Liver (tissue), 8 donors: ENCODE measurements at regions not wholly inside any gene's neighbourhood (a gene's known extent, or its start where the extent isn't known, plus 50 kb on each side); places are given as distances from the start of the nearest gene placed in this dataset.

Experiments used
- DNase-seq: peaks from one replicate; pipeline ENCODE4 v3.0.0-alpha.2; 2017; ENCODE audit warnings: low spot score
- H3K27ac ChIP-seq, 2 donors: one replicate each; pipeline ENCODE4 v1.7.0; 2013; ENCODE audit warnings: inconsistent platforms in 2 of 2, low read length in 2 of 2, control low read depth in 1 of 2, low read depth in 1 of 2, mild to moderate bottlenecking in 1 of 2
- H3K27me3 ChIP-seq, 4 donors: one replicate each; pipeline versions ENCODE4 v1.6.1 to v1.7.0; 2013; ENCODE audit warnings: low read length in 3 of 4, inconsistent platforms in 1 of 4, mild to moderate bottlenecking in 1 of 4, moderate library complexity in 1 of 4; ENCODE audit not compliant: control insufficient read depth in 4 of 4, insufficient read depth in 4 of 4
- H3K36me3 ChIP-seq, 4 donors: one replicate each; pipeline versions ENCODE4 v1.6.1 to v1.7.0; 2013; ENCODE audit warnings: low read length in 3 of 4, mild to moderate bottlenecking in 3 of 4, low read depth in 1 of 4, moderate library complexity in 1 of 4; ENCODE audit not compliant: control insufficient read depth in 4 of 4, insufficient read depth in 3 of 4
- H3K4me1 ChIP-seq, 4 donors: one replicate each; pipeline versions ENCODE4 v1.6.1 to v1.7.0; 2013; ENCODE audit warnings: low read length in 3 of 4, mild to moderate bottlenecking in 3 of 4, moderate library complexity in 1 of 4; ENCODE audit not compliant: control insufficient read depth in 4 of 4, insufficient read depth in 4 of 4
- H3K4me3 ChIP-seq, 3 donors: one replicate each; pipeline versions ENCODE4 v1.6.1 to v1.7.0; 2013; ENCODE audit warnings: low read length in 3 of 3, control low read depth in 1 of 3, low read depth in 1 of 3, mild to moderate bottlenecking in 1 of 3
- H3K9ac ChIP-seq, 2 donors: one replicate each; pipeline ENCODE4 v1.7.0; 2013; ENCODE audit warnings: low read length in 2 of 2, mild to moderate bottlenecking in 2 of 2, moderate library complexity in 2 of 2, control low read depth in 1 of 2, low read depth in 1 of 2
- H3K9me3 ChIP-seq, 4 donors: one replicate each; pipeline versions ENCODE4 v1.6.1 to v1.7.0; 2013; ENCODE audit warnings: low read length in 3 of 4; ENCODE audit not compliant: control insufficient read depth in 4 of 4
- ATF3 ChIP-seq: IDR thresholded peaks from 2 replicates; pipeline ENCODE4 v1.6.1; 2016; ENCODE audit warnings: antibody characterized with exemption
- CTCF ChIP-seq: fragments of 150-350 bp; IDR thresholded peaks from 2 replicates; pipeline ENCODE4 v1.5.1; 2017; ENCODE audit warnings: improper control_type of control experiment, low read depth, low read length; ENCODE audit not compliant: missing input control
- EGR1 ChIP-seq, 2 donors: IDR thresholded peaks; 2 replicates each; pipeline ENCODE4 v1.6.1; 2016 to 2018; ENCODE audit warnings: antibody characterized with exemption in 2 of 2, low read depth in 2 of 2
- FOXA2 ChIP-seq: IDR thresholded peaks from 2 replicates; pipeline ENCODE4 v1.6.1; 2016; ENCODE audit warnings: antibody characterized with exemption
- GABPA ChIP-seq, 2 donors: IDR thresholded peaks in 1 of 2; conservative IDR thresholded peaks in 1 of 2; 2 replicates each; pipeline ENCODE4 v1.6.1; 2016; ENCODE audit warnings: antibody characterized with exemption in 2 of 2, mild to moderate bottlenecking in 1 of 2, moderate library complexity in 1 of 2
- NR2F2 ChIP-seq: IDR thresholded peaks from 2 replicates; pipeline ENCODE4 v1.6.1; 2016; ENCODE audit warnings: antibody characterized with exemption
- RAD21 ChIP-seq, 2 donors: IDR thresholded peaks; 2 replicates each; pipeline ENCODE4 v1.6.1; 2016; ENCODE audit warnings: antibody characterized with exemption in 2 of 2, mild to moderate bottlenecking in 2 of 2
- RXRA ChIP-seq, 2 donors: IDR thresholded peaks; 2 replicates each; pipeline ENCODE4 v1.6.1; 2017 to 2018; ENCODE audit warnings: antibody characterized with exemption in 2 of 2, mild to moderate bottlenecking in 1 of 2
- SP1 ChIP-seq: IDR thresholded peaks from 2 replicates; pipeline ENCODE4 v1.6.1; 2018; ENCODE audit warnings: antibody characterized with exemption, mild to moderate bottlenecking
- WGBS: extraction: QIAGEN DNeasy Blood & Tissue Kit; methylation state at CpG from one replicate; pipeline ENCODE4 v1.1.7; 2013; 5-methylcytosine and 5-hydroxymethylcytosine counted together
- TF ChIP-seq, protein P1 (sequence below): IDR thresholded peaks from 2 replicates; pipeline ENCODE4 v1.6.1; 2016; ENCODE audit warnings: antibody characterized with exemption
- TF ChIP-seq, protein P2 (sequence below): IDR thresholded peaks from 2 replicates; pipeline ENCODE4 v1.6.1; 2016; ENCODE audit warnings: antibody characterized with exemption, mild to moderate bottlenecking
- donor health status: healthy.
- donor health status: healthy.
- donor health status: healthy.
- donor health status: healthy.
- donor health status: healthy.

- Histone ChIP-seq H3K27ac (no peak overlapping the region), H3K27me3 (peaks cover 0 to 4% (median under 1%) of the 10 kb centered on the region in 4 donors), H3K9me3 (no peaks in the 10 kb centered on the region), H3K36me3 (no peaks in the 10 kb centered on the region), H3K4me1 (no peaks in the 10 kb centered on the region), H3K4me3 (no peak overlapping the region), H3K9ac (no peak overlapping the region)
- no peak for TF ChIP-seq SP1
- TF ChIP-seq EGR1 (IDR thresholded peaks at IDR 0.05; ENCODE audit: low read depth in 2 of 2), result no peak
- TF ChIP-seq NR2F2, result no peak
- TF ChIP-seq, protein P1, sequence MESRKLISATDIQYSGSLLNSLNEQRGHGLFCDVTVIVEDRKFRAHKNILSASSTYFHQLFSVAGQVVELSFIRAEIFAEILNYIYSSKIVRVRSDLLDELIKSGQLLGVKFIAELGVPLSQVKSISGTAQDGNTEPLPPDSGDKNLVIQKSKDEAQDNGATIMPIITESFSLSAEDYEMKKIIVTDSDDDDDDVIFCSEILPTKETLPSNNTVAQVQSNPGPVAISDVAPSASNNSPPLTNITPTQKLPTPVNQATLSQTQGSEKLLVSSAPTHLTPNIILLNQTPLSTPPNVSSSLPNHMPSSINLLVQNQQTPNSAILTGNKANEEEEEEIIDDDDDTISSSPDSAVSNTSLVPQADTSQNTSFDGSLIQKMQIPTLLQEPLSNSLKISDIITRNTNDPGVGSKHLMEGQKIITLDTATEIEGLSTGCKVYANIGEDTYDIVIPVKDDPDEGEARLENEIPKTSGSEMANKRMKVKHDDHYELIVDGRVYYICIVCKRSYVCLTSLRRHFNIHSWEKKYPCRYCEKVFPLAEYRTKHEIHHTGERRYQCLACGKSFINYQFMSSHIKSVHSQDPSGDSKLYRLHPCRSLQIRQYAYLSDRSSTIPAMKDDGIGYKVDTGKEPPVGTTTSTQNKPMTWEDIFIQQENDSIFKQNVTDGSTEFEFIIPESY, result no peak
- TF ChIP-seq CTCF, result no peak
- TF ChIP-seq GABPA (IDR thresholded peaks at IDR 0.05 in 1 of 2, conservative IDR thresholded peaks at IDR 0.05 in 1 of 2), result no peak
- 81% methylated on average over 4 of the region's 4 CpGs for WGBS
- no peak for DNase-seq
Observed at GRCh38 chr3:140842984-140843649, 98.5 kb upstream of the SLC25A36 start.

- Histone ChIP-seq H3K36me3 (no peaks in the 10 kb centered on the region), H3K4me3 (no peak overlapping the region), H3K4me1 (no peaks in the 10 kb centered on the region), H3K9me3 (no peaks in the 10 kb centered on the region), H3K27me3 (peaks cover 0 to 7% (median under 1%) of the 10 kb centered on the region in 4 donors), H3K9ac (no peak overlapping the region), H3K27ac (no peak overlapping the region)
- WGBS, result 69% methylated on average over 3 of the region's 3 CpGs
- TF ChIP-seq, protein P2, sequence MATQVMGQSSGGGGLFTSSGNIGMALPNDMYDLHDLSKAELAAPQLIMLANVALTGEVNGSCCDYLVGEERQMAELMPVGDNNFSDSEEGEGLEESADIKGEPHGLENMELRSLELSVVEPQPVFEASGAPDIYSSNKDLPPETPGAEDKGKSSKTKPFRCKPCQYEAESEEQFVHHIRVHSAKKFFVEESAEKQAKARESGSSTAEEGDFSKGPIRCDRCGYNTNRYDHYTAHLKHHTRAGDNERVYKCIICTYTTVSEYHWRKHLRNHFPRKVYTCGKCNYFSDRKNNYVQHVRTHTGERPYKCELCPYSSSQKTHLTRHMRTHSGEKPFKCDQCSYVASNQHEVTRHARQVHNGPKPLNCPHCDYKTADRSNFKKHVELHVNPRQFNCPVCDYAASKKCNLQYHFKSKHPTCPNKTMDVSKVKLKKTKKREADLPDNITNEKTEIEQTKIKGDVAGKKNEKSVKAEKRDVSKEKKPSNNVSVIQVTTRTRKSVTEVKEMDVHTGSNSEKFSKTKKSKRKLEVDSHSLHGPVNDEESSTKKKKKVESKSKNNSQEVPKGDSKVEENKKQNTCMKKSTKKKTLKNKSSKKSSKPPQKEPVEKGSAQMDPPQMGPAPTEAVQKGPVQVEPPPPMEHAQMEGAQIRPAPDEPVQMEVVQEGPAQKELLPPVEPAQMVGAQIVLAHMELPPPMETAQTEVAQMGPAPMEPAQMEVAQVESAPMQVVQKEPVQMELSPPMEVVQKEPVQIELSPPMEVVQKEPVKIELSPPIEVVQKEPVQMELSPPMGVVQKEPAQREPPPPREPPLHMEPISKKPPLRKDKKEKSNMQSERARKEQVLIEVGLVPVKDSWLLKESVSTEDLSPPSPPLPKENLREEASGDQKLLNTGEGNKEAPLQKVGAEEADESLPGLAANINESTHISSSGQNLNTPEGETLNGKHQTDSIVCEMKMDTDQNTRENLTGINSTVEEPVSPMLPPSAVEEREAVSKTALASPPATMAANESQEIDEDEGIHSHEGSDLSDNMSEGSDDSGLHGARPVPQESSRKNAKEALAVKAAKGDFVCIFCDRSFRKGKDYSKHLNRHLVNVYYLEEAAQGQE, result no peak
- no peak for TF ChIP-seq RXRA (IDR thresholded peaks at IDR 0.05)
- TF ChIP-seq NR2F2, result no peak
- TF ChIP-seq FOXA2, result no peak
- TF ChIP-seq RAD21 (IDR thresholded peaks at IDR 0.05), result no peak
- TF ChIP-seq GABPA (IDR thresholded peaks at IDR 0.05 in 1 of 2, conservative IDR thresholded peaks at IDR 0.05 in 1 of 2), result no peak
- no peak for TF ChIP-seq ATF3
- DNase-seq, result no peak
Observed at GRCh38 chr3:140843656-140844055, 98.0 kb upstream of the SLC25A36 start.
